CD4-positive, alpha-beta T cell (primary cell): ENCODE measurements at regions not wholly inside any gene's neighbourhood (a gene's known extent, or its start where the extent isn't known, plus 50 kb on each side); places are given as distances from the start of the nearest gene placed in this dataset.
"Not testable (repeated sequence)": the region's sequence is repeated elsewhere in the genome, so short reads cannot be mapped to it uniquely, and the experiment has no call there.

Experiments used
- ATAC-seq: fragments of 200-7000 bp; cut with Tn5 transposase; one replicate; pipeline ENCODE4 v1.10.0; 2022; ENCODE audit warnings: mild to moderate bottlenecking; ENCODE audit not compliant: poor library complexity
- CTCF ChIA-PET: fragments of 350-600 bp; sonication (Branson Sonifier 250); formaldehyde crosslinking; loops from one replicate; lab custom pipeline; 2021; ENCODE audit warnings: antibody characterized with exemption, inconsistent platforms; lab: Charles Lee
- POLR2A ChIA-PET: fragments of 350-600 bp; sonication (Branson Sonifier 250); formaldehyde crosslinking; loops from one replicate; lab custom pipeline; 2021; ENCODE audit warnings: antibody characterized with exemption, inconsistent platforms; lab: Charles Lee
- DNase-seq, 14 experiments: peaks; one replicate each; pipeline ENCODE4 v3.0.0-alpha.2; 2013 to 2020; ENCODE audit warnings: mixed read lengths in 2 of 14
- H3K27ac ChIP-seq, 2 donors: one replicate each; pipeline versions ENCODE4 v1.5.1 to v1.7.0; 2013; ENCODE audit warnings: low read length in 2 of 2, low read depth in 1 of 2, mild to moderate bottlenecking in 1 of 2
- H3K27me3 ChIP-seq, 2 experiments: 1 replicate in 1 of 2; 2 replicates in 1 of 2; pipeline versions ENCODE4 v1.6.1 to v1.7.0; 2013; ENCODE audit warnings: low read length in 2 of 2, control low read depth in 1 of 2, mild to moderate bottlenecking in 1 of 2, moderate library complexity in 1 of 2; ENCODE audit not compliant: insufficient read depth in 2 of 2, control insufficient read depth in 1 of 2
- H3K36me3 ChIP-seq: one replicate; pipeline ENCODE4 v1.6.1; 2013; ENCODE audit warnings: low read length, control low read depth; ENCODE audit not compliant: insufficient read depth
- H3K4me1 ChIP-seq: one replicate; pipeline ENCODE4 v1.6.1; 2013; ENCODE audit warnings: low read length, control low read depth; ENCODE audit not compliant: insufficient read depth
- H3K4me3 ChIP-seq: one replicate; pipeline ENCODE4 v1.5.1; 2013; ENCODE audit warnings: mild to moderate bottlenecking, low read length, moderate library complexity
- H3K9me3 ChIP-seq, 2 experiments: 1 replicate in 1 of 2; 2 replicates in 1 of 2; pipeline versions ENCODE4 v1.6.1 to v1.7.0; 2013; ENCODE audit warnings: low read length in 2 of 2, mild to moderate bottlenecking in 2 of 2, control low read depth in 1 of 2, moderate library complexity in 1 of 2; ENCODE audit not compliant: control insufficient read depth in 1 of 2, insufficient read depth in 1 of 2
- H3K27ac Mint-ChIP-seq: one replicate; pipeline ENCODE4 v1.8.0; 2020; ENCODE audit warnings: mixed read lengths
- H3K27me3 Mint-ChIP-seq: one replicate; pipeline ENCODE4 v1.8.0; 2021; ENCODE audit warnings: mixed read lengths
- H3K36me3 Mint-ChIP-seq: one replicate; pipeline ENCODE4 v1.8.0; 2021; ENCODE audit warnings: low read depth, mixed read lengths
- H3K4me1 Mint-ChIP-seq: one replicate; pipeline ENCODE4 v1.8.0; 2021; ENCODE audit warnings: low read depth, mixed read lengths
- H3K4me3 Mint-ChIP-seq: one replicate; pipeline ENCODE4 v1.8.0; 2020; ENCODE audit warnings: mild to moderate bottlenecking, mixed read lengths
- H3K9me3 Mint-ChIP-seq: one replicate; pipeline ENCODE4 v1.8.0; 2020; ENCODE audit warnings: mixed read lengths
- CTCF ChIP-seq: fragments of 200-600 bp; IDR thresholded peaks from one replicate; pipeline ENCODE4 v1.8.0; 2022; ENCODE audit warnings: antibody characterized with exemption, mild to moderate bottlenecking
- intact Hi-C, 2 experiments: fragments of 100-400 bp; cut with DNase I in 1 of 2; cut with micrococcal nuclease in 1 of 2; formaldehyde crosslinking; loops; one replicate each; pipeline versions ENCODE4 v1.15.1 to v1.9.0; 2023 to 2025; cut with DNase I, micrococcal nuclease

- Mint-ChIP-seq H3K27ac (no peak overlapping the region), H3K4me3 (no peak overlapping the region), H3K27me3 (peaks cover 3% of the 10 kb centered on the region), H3K9me3 (no peaks in the 10 kb centered on the region), H3K4me1 (no peaks in the 10 kb centered on the region), H3K36me3 (no peaks in the 10 kb centered on the region)
- ChIA-PET POLR2A (no interaction called here), CTCF (no interaction called here)
- Histone ChIP-seq H3K9me3 (no peaks in the 10 kb centered on the region), H3K27ac (no peak overlapping the region), H3K27me3 (no peaks in the 10 kb centered on the region), H3K36me3 (no peaks in the 10 kb centered on the region), H3K4me3 (no peak overlapping the region), H3K4me1 (no peaks in the 10 kb centered on the region)
- no peak for ATAC-seq
- no peak for TF ChIP-seq CTCF
- DNase-seq: no peak
- intact Hi-C loops: no loop called here
Measured at GRCh38 chr4:112739442-112739841, 102.5 kb downstream of the LARP7 start.

GRCh38 chr4:112747036-112747435 is 110.1 kb downstream of the LARP7 start:
- TF ChIP-seq CTCF: no peak
- H3K36me3 Mint-ChIP-seq: no peaks in the 10 kb centered on the region
- CTCF ChIA-PET: no interaction called here
- ATAC-seq (no peak), DNase-seq (no peak)
- H3K4me3 Mint-ChIP-seq: no peak overlapping the region
- H3K27ac ChIP-seq: no peak overlapping the region
- H3K4me1 Mint-ChIP-seq: no peaks in the 10 kb centered on the region
- intact Hi-C loops: no loop called here
- no peaks in the 10 kb centered on the region for H3K36me3 ChIP-seq
- H3K9me3 Mint-ChIP-seq: no peaks in the 10 kb centered on the region
- H3K9me3 ChIP-seq: no peaks in the 10 kb centered on the region
- no peak overlapping the region for H3K27ac Mint-ChIP-seq
- POLR2A ChIA-PET: no interaction called here
- H3K27me3 Mint-ChIP-seq: peaks cover 34% of the 10 kb centered on the region
- no peaks in the 10 kb centered on the region for H3K4me1 ChIP-seq
- H3K4me3 ChIP-seq: no peak overlapping the region
- H3K27me3 ChIP-seq: peaks cover 0 to 4% of the 10 kb centered on the region in 2 experiments

GRCh38 chr4:112748352-112748878 is 111.5 kb downstream of the LARP7 start:
- ChIA-PET CTCF (no interaction called here), POLR2A (no interaction called here)
- no peak overlapping the region for H3K27ac Mint-ChIP-seq
- H3K4me1 ChIP-seq: no peaks in the 10 kb centered on the region
- H3K27ac ChIP-seq: no peak overlapping the region
- no peaks in the 10 kb centered on the region for H3K36me3 Mint-ChIP-seq
- H3K27me3 Mint-ChIP-seq: peaks cover 38% of the 10 kb centered on the region
- DNase-seq: no peak
- H3K9me3 Mint-ChIP-seq: no peaks in the 10 kb centered on the region
- H3K36me3 ChIP-seq: no peaks in the 10 kb centered on the region
- H3K9me3 ChIP-seq: no peaks in the 10 kb centered on the region
- H3K4me1 Mint-ChIP-seq: no peaks in the 10 kb centered on the region
- peaks cover 0 to 4% of the 10 kb centered on the region in 2 experiments for H3K27me3 ChIP-seq
- TF ChIP-seq CTCF: no peak
- no peak for ATAC-seq
- H3K4me3 ChIP-seq: no peak overlapping the region
- intact Hi-C loops: no loop called here
- no peak overlapping the region for H3K4me3 Mint-ChIP-seq

GRCh38 chr4:112750749-112751148 is 113.8 kb downstream of the LARP7 start:
- H3K9me3 ChIP-seq, H3K36me3 Mint-ChIP-seq, H3K27me3 ChIP-seq, H3K27ac Mint-ChIP-seq, H3K4me1 ChIP-seq, H3K4me3 Mint-ChIP-seq, intact Hi-C loops, H3K27ac ChIP-seq, H3K4me3 ChIP-seq, CTCF ChIA-PET, ATAC-seq, H3K4me1 Mint-ChIP-seq, H3K36me3 ChIP-seq, POLR2A ChIA-PET, DNase-seq, H3K9me3 Mint-ChIP-seq: not testable (repeated sequence)
- peaks cover 36% of the 10 kb centered on the region for H3K27me3 Mint-ChIP-seq
